ENCODE measurements at regions not wholly inside any gene's neighbourhood (a gene's known extent, or its start where the extent isn't known, plus 50 kb on each side); places are given as distances from the start of the nearest gene placed in this dataset.
"Not testable (repeated sequence)": the region's sequence is repeated elsewhere in the genome, so short reads cannot be mapped to it uniquely, and the experiment has no call there.

GRCh38 chr20:26059324-26059723 lies 362.7 kb upstream of the ZNF337 start:
- H3K4me1 ChIP-seq; intact Hi-C loops (cut with DNase I; ENCODE audit: low total_unique reads); H3K36me3 ChIP-seq (ENCODE audit: low read depth, missing control alignments); H3K4me3 ChIP-seq; H3K9me3 ChIP-seq; H3K27me3 ChIP-seq; DNase-seq; H3K27ac ChIP-seq: not testable (repeated sequence)
- WGBS, 2 donors = no CpG with 5 or more reads among the region's 28 CpGs

GRCh38 chr20:26058446-26058845 lies 361.8 kb upstream of the ZNF337 start:
- H3K4me3 ChIP-seq; H3K27ac ChIP-seq; H3K27me3 ChIP-seq; H3K9me3 ChIP-seq; H3K4me1 ChIP-seq; intact Hi-C loops (cut with DNase I; ENCODE audit: low total_unique reads); DNase-seq; H3K36me3 ChIP-seq (ENCODE audit: low read depth, missing control alignments): not testable (repeated sequence)
- no CpG with 5 or more reads among the region's 10 CpGs for WGBS, 2 donors

- intact Hi-C loops (cut with DNase I; ENCODE audit: low total_unique reads); H3K9me3 ChIP-seq; H3K27ac ChIP-seq; H3K36me3 ChIP-seq (ENCODE audit: low read depth, missing control alignments); DNase-seq; H3K4me1 ChIP-seq; H3K27me3 ChIP-seq; H3K4me3 ChIP-seq: not testable (repeated sequence)
- WGBS, 2 donors = no CpG with 5 or more reads among the region's 41 CpGs
Measured at GRCh38 chr20:26057135-26057752, 360.6 kb upstream of the ZNF337 start.

GRCh38 chr20:26025792-26026191 lies 329.1 kb upstream of the ZNF337 start:
- DNase-seq; intact Hi-C loops (cut with DNase I; ENCODE audit: low total_unique reads): not testable (repeated sequence)
- no CpG with 5 or more reads among the region's 4 CpGs for WGBS, 2 donors

GRCh38 chr20:26010942-26011276 lies 314.3 kb upstream of the ZNF337 start:
- H3K36me3 ChIP-seq (ENCODE audit: low read depth, missing control alignments); H3K27ac ChIP-seq; intact Hi-C loops (cut with DNase I; ENCODE audit: low total_unique reads); H3K4me3 ChIP-seq; DNase-seq; H3K27me3 ChIP-seq; H3K9me3 ChIP-seq; H3K4me1 ChIP-seq: not testable (repeated sequence)
- no CpG with 5 or more reads among the region's 6 CpGs for WGBS, 2 donors

More at GRCh38 chr20:26025792-26026191, 329.1 kb upstream of the ZNF337 start:
- not testable (repeated sequence) for H3K27ac ChIP-seq; H3K36me3 ChIP-seq (ENCODE audit: low read depth, missing control alignments); H3K9me3 ChIP-seq; H3K4me3 ChIP-seq; H3K27me3 ChIP-seq; H3K4me1 ChIP-seq

- H3K36me3 ChIP-seq (ENCODE audit: low read depth, missing control alignments); H3K9me3 ChIP-seq; intact Hi-C loops (cut with DNase I; ENCODE audit: low total_unique reads); H3K27me3 ChIP-seq; H3K4me1 ChIP-seq: not testable (repeated sequence)
- Histone ChIP-seq H3K4me3 (peak overlapping the region; percentile 53 to 69), H3K27ac (peak overlapping the region; percentile 59 to 76)
- 0 to 9% methylated on average over 5 to 10 of the region's 13 CpGs for WGBS, 2 donors
- DNase-seq = peak; percentile 29
Measured at GRCh38 chr20:26010224-26010941, 313.7 kb upstream of the ZNF337 start.

- H3K27me3 ChIP-seq; H3K4me1 ChIP-seq; intact Hi-C loops (cut with DNase I; ENCODE audit: low total_unique reads); H3K36me3 ChIP-seq (ENCODE audit: low read depth, missing control alignments); H3K9me3 ChIP-seq: not testable (repeated sequence)
- 19 to 42% methylated on average over 39 of the region's 39 CpGs for WGBS, 2 donors
- H3K27ac ChIP-seq = peak overlapping the region; percentile 59 to 76
- H3K4me3 ChIP-seq = peak overlapping the region; percentile 53 to 69
- peak; percentile 96 for DNase-seq
Measured at GRCh38 chr20:26009402-26010223, 313.0 kb upstream of the ZNF337 start.

GRCh38 chr20:26008026-26008425 lies 311.4 kb upstream of the ZNF337 start:
- H3K27ac ChIP-seq; DNase-seq; intact Hi-C loops (cut with DNase I; ENCODE audit: low total_unique reads); H3K36me3 ChIP-seq (ENCODE audit: low read depth, missing control alignments); H3K9me3 ChIP-seq; H3K4me3 ChIP-seq; H3K4me1 ChIP-seq; H3K27me3 ChIP-seq: not testable (repeated sequence)
- 64 to 85% methylated on average over 9 of the region's 9 CpGs for WGBS, 2 donors

GRCh38 chr20:26006164-26006563 lies 309.5 kb upstream of the ZNF337 start:
- H3K27ac ChIP-seq; H3K36me3 ChIP-seq (ENCODE audit: low read depth, missing control alignments); DNase-seq; intact Hi-C loops (cut with DNase I; ENCODE audit: low total_unique reads); H3K4me1 ChIP-seq; H3K27me3 ChIP-seq; H3K4me3 ChIP-seq; H3K9me3 ChIP-seq: not testable (repeated sequence)
- 97 to 98% methylated on average over 4 of the region's 4 CpGs for WGBS, 2 donors

GRCh38 chr20:26003959-26004358 lies 307.3 kb upstream of the ZNF337 start:
- 77 to 81% methylated on average over 2 to 3 of the region's 3 CpGs for WGBS, 2 donors
- intact Hi-C loops (cut with DNase I; ENCODE audit: low total_unique reads); DNase-seq; H3K36me3 ChIP-seq (ENCODE audit: low read depth, missing control alignments); H3K27me3 ChIP-seq; H3K4me3 ChIP-seq; H3K4me1 ChIP-seq; H3K27ac ChIP-seq; H3K9me3 ChIP-seq: not testable (repeated sequence)

- intact Hi-C loops (cut with DNase I; ENCODE audit: low total_unique reads); H3K36me3 ChIP-seq (ENCODE audit: low read depth, missing control alignments); DNase-seq; H3K4me1 ChIP-seq; H3K4me3 ChIP-seq; H3K27me3 ChIP-seq; H3K9me3 ChIP-seq; H3K27ac ChIP-seq: not testable (repeated sequence)
- WGBS, 2 donors = 58 to 75% methylated on average over 16 of the region's 16 CpGs
Measured at GRCh38 chr20:25997367-25998038, 300.9 kb upstream of the ZNF337 start.

All from testis (tissue), 2 donors.